ENCODE measurements at regions not wholly inside any gene's neighbourhood (a gene's known extent, or its start where the extent isn't known, plus 50 kb on each side); places are given as distances from the start of the nearest gene placed in this dataset.
"Not testable (repeated sequence)": the region's sequence is repeated elsewhere in the genome, so short reads cannot be mapped to it uniquely, and the experiment has no call there.

DNA sequence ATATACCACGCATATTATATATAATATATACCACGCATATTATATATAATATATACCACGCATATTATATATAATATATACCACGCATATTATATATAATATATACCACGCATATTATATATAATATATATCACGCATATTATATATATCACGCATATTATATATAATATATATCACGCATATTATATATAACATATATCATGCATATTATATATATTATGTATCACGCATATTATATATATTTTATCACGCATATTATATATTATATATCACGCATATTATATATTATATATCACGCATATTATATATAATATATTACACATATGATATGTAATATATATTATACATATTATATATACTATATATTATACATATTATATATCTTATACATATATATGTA is 1283.0 kb downstream of the EFNA5 start:
- not testable (repeated sequence) for H3K9me3 Mint-ChIP-seq; H3K36me3 Mint-ChIP-seq (ENCODE audit: insufficient read depth in 2 of 2); H3K4me1 Mint-ChIP-seq (ENCODE audit: low read depth); DNase-seq; H3K27ac Mint-ChIP-seq; ATAC-seq (replicated peaks in 1 of 2); H3K4me3 Mint-ChIP-seq; H3K27me3 Mint-ChIP-seq (ENCODE audit: low read depth)

DNA sequence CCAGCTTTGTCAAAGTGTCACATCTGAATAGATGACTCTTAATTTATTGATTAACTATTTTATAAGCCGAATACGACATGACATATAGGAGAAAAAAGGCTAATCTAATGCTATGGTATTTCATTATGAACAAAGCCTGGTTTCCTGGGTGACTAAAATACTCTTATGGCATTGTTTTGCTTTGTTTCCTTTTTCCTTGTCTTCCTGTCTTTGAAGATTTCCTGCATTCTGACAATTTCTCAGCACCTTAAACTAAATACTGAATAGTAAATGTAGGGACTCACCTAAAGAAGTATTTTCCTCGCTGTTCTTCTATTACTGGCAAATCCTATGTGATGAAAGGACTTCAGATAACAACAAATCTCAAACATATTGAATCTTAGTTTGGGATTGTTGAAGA is 1284.5 kb downstream of the EFNA5 start:
- Mint-ChIP-seq H3K36me3 (ENCODE audit: insufficient read depth in 2 of 2) (no peaks in the 10 kb centered on the region), H3K27ac (no peak overlapping the region), H3K4me3 (no peak overlapping the region), H3K27me3 (ENCODE audit: low read depth) (no peaks in the 10 kb centered on the region), H3K4me1 (ENCODE audit: low read depth) (no peaks in the 10 kb centered on the region), H3K9me3 (peaks cover 2% of the 10 kb centered on the region in 2 donors)
- DNase-seq (no peak), ATAC-seq (replicated peaks in 1 of 2) (no peak)

GRCh38 chr5:106380736-106381135 is 1290.0 kb downstream of the EFNA5 start:
- Mint-ChIP-seq H3K4me1 (ENCODE audit: low read depth) (no peaks in the 10 kb centered on the region), H3K27me3 (ENCODE audit: low read depth) (no peaks in the 10 kb centered on the region), H3K9me3 (peaks cover 0 to 5% of the 10 kb centered on the region in 2 donors), H3K4me3 (no peak overlapping the region), H3K36me3 (ENCODE audit: insufficient read depth in 2 of 2) (peaks cover 0 to 2% of the 10 kb centered on the region in 2 donors), H3K27ac (no peak overlapping the region)
- DNase-seq, result no peak
- no peak for ATAC-seq (replicated peaks in 1 of 2)

DNA sequence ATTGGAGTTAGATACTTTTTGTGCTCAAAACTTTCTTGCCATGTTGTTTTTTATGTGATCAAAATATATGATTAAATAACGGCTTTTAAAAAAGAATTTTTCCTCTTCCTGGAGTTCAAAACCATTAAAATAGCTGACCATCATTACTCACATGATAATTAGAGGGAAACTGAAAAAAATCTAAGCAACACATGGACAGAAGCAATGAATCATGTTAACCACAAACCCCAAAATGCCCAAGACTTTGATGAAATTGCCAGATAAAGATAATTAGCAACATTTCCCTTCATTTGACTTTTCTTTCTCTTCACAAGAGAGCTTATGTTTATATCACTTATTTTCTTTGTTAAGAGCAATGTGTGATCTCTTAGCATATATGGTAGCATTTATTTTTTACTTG is 1294.2 kb downstream of the EFNA5 start:
- no peak for ATAC-seq (replicated peaks in 1 of 2)
- no peak overlapping the region for H3K4me3 Mint-ChIP-seq
- no peak overlapping the region for H3K27ac Mint-ChIP-seq
- H3K4me1 Mint-ChIP-seq (ENCODE audit: low read depth), result no peaks in the 10 kb centered on the region
- H3K36me3 Mint-ChIP-seq (ENCODE audit: insufficient read depth in 2 of 2), result peaks cover 0 to 2% of the 10 kb centered on the region in 2 donors
- H3K27me3 Mint-ChIP-seq (ENCODE audit: low read depth), result no peaks in the 10 kb centered on the region
- DNase-seq, result no peak
- peaks cover 0 to 3% of the 10 kb centered on the region in 2 donors for H3K9me3 Mint-ChIP-seq

GRCh38 chr5:106374956-106375355 is 1295.8 kb downstream of the EFNA5 start:
- peaks cover 6 to 7% of the 10 kb centered on the region in 2 donors for H3K9me3 Mint-ChIP-seq
- no peaks in the 10 kb centered on the region for H3K27me3 Mint-ChIP-seq (ENCODE audit: low read depth)
- no peak overlapping the region for H3K27ac Mint-ChIP-seq
- DNase-seq (no peak), ATAC-seq (replicated peaks in 1 of 2) (no peak)
- no peak overlapping the region for H3K4me3 Mint-ChIP-seq
- H3K4me1 Mint-ChIP-seq (ENCODE audit: low read depth), result no peaks in the 10 kb centered on the region
- peaks cover 0 to 1% of the 10 kb centered on the region in 2 donors for H3K36me3 Mint-ChIP-seq (ENCODE audit: insufficient read depth in 2 of 2)

GRCh38 chr5:106368021-106368420 is 1302.7 kb downstream of the EFNA5 start:
- no peak overlapping the region for H3K27ac Mint-ChIP-seq
- H3K36me3 Mint-ChIP-seq (ENCODE audit: insufficient read depth in 2 of 2), result peaks cover 0 to 1% of the 10 kb centered on the region in 2 donors
- peaks cover 8 to 13% of the 10 kb centered on the region in 2 donors for H3K9me3 Mint-ChIP-seq
- DNase-seq (no peak), ATAC-seq (replicated peaks in 1 of 2) (no peak)
- H3K4me1 Mint-ChIP-seq (ENCODE audit: low read depth), result no peaks in the 10 kb centered on the region
- no peaks in the 10 kb centered on the region for H3K27me3 Mint-ChIP-seq (ENCODE audit: low read depth)
- H3K4me3 Mint-ChIP-seq, result no peak overlapping the region

GRCh38 chr5:106367281-106367680 is 1303.5 kb downstream of the EFNA5 start:
- ATAC-seq (replicated peaks in 1 of 2), result no peak
- DNase-seq, result no peak
- Mint-ChIP-seq H3K4me1 (ENCODE audit: low read depth) (no peaks in the 10 kb centered on the region), H3K27me3 (ENCODE audit: low read depth) (no peaks in the 10 kb centered on the region), H3K4me3 (no peak overlapping the region), H3K36me3 (ENCODE audit: insufficient read depth in 2 of 2) (peaks cover 0 to 1% of the 10 kb centered on the region in 2 donors), H3K27ac (no peak overlapping the region), H3K9me3 (peaks cover 14 to 17% of the 10 kb centered on the region in 2 donors)

- H3K9me3 Mint-ChIP-seq, result peaks cover 6 to 8% of the 10 kb centered on the region in 2 donors
Measured at GRCh38 chr5:106363578-106363977, 1307.2 kb downstream of the EFNA5 start.

DNA sequence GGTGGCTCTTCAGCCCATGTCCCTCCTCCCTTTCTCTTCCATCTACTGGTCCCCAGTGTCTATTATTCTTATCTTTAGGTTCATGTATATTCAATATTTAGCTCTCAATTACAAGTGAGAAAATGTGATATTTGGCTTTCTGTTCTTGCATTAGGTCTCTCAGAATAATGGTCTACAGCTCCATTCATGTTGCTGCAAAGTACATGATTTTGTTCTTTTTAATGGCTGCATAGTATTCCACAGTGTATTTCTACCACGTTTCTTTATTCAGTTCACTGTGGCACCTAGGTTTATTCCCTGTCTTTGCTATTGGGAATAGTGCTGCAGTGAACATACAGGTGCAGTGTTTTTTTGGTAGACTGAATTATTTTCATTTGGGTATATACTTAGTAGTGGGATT is 1308.8 kb downstream of the EFNA5 start:
- ATAC-seq (replicated peaks in 1 of 2) (no peak), DNase-seq (no peak)
- Mint-ChIP-seq H3K27ac (no peak overlapping the region), H3K4me1 (ENCODE audit: low read depth) (no peaks in the 10 kb centered on the region), H3K27me3 (ENCODE audit: low read depth) (no peaks in the 10 kb centered on the region), H3K4me3 (no peak overlapping the region), H3K9me3 (peaks cover 8 to 9% of the 10 kb centered on the region in 2 donors), H3K36me3 (ENCODE audit: insufficient read depth in 2 of 2) (no peaks in the 10 kb centered on the region)

More at GRCh38 chr5:106363578-106363977, 1307.2 kb downstream of the EFNA5 start:
- no peaks in the 10 kb centered on the region for H3K27me3 Mint-ChIP-seq (ENCODE audit: low read depth)
- H3K36me3 Mint-ChIP-seq (ENCODE audit: insufficient read depth in 2 of 2), result no peaks in the 10 kb centered on the region
- ATAC-seq (replicated peaks in 1 of 2) (no peak), DNase-seq (no peak)
- H3K4me3 Mint-ChIP-seq, result no peak overlapping the region
- no peaks in the 10 kb centered on the region for H3K4me1 Mint-ChIP-seq (ENCODE audit: low read depth)
- H3K27ac Mint-ChIP-seq, result no peak overlapping the region

DNA sequence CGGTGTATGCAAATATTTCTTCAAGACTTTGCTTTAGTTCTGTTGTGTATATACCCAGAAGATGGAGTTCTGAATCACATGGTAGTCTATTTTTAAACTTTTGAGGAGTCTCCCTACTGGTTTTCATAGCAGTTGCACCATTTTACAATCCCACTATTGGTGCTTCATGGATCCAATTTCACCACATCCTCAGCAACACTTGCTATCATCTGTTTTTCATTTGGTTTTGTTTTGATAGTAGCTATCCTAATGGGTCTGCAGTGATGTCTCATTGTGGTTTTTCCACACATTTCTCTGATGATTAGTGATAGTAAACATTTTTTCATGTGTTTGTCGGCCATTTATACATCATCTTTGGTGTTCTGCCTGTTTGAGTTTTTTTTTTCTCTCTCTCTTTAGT is 1339.3 kb downstream of the EFNA5 start:
- peaks cover 9 to 15% of the 10 kb centered on the region in 2 donors for H3K9me3 Mint-ChIP-seq
- H3K27ac Mint-ChIP-seq, result no peak overlapping the region
- peaks cover 0 to 2% of the 10 kb centered on the region in 2 donors for H3K36me3 Mint-ChIP-seq (ENCODE audit: insufficient read depth in 2 of 2)
- DNase-seq (no peak), ATAC-seq (replicated peaks in 1 of 2) (no peak)
- no peak overlapping the region for H3K4me3 Mint-ChIP-seq
- H3K4me1 Mint-ChIP-seq (ENCODE audit: low read depth), result no peaks in the 10 kb centered on the region
- H3K27me3 Mint-ChIP-seq (ENCODE audit: low read depth), result no peaks in the 10 kb centered on the region

- Mint-ChIP-seq H3K9me3 (peaks cover 9 to 13% of the 10 kb centered on the region in 2 donors), H3K4me3 (no peak overlapping the region), H3K27ac (no peak overlapping the region), H3K27me3 (ENCODE audit: low read depth) (no peaks in the 10 kb centered on the region), H3K36me3 (ENCODE audit: insufficient read depth in 2 of 2) (peaks cover 0 to 2% of the 10 kb centered on the region in 2 donors), H3K4me1 (ENCODE audit: low read depth) (no peaks in the 10 kb centered on the region)
- ATAC-seq (replicated peaks in 1 of 2) (no peak), DNase-seq (no peak)
Measured at GRCh38 chr5:106324356-106324755, 1346.4 kb downstream of the EFNA5 start.

GRCh38 chr5:106321242-106321641 is 1349.5 kb downstream of the EFNA5 start:
- no peak overlapping the region for H3K27ac Mint-ChIP-seq
- H3K4me1 Mint-ChIP-seq (ENCODE audit: low read depth), result no peaks in the 10 kb centered on the region
- peaks cover 6 to 8% of the 10 kb centered on the region in 2 donors for H3K9me3 Mint-ChIP-seq
- no peaks in the 10 kb centered on the region for H3K27me3 Mint-ChIP-seq (ENCODE audit: low read depth)
- no peak for ATAC-seq (replicated peaks in 1 of 2)
- H3K4me3 Mint-ChIP-seq, result no peak overlapping the region
- no peaks in the 10 kb centered on the region for H3K36me3 Mint-ChIP-seq (ENCODE audit: insufficient read depth in 2 of 2)
- DNase-seq, result no peak

GRCh38 chr5:106314221-106314824 is 1356.4 kb downstream of the EFNA5 start:
- Mint-ChIP-seq H3K4me1 (ENCODE audit: low read depth) (no peaks in the 10 kb centered on the region), H3K36me3 (ENCODE audit: insufficient read depth in 2 of 2) (no peaks in the 10 kb centered on the region), H3K9me3 (peaks cover 2 to 5% of the 10 kb centered on the region in 2 donors), H3K27me3 (ENCODE audit: low read depth) (no peaks in the 10 kb centered on the region), H3K4me3 (no peak overlapping the region), H3K27ac (no peak overlapping the region)
- no peak for DNase-seq
- ATAC-seq (replicated peaks in 1 of 2), result no peak

GRCh38 chr5:106312360-106312759 is 1358.4 kb downstream of the EFNA5 start:
- no peak overlapping the region for H3K27ac Mint-ChIP-seq
- DNase-seq (no peak), ATAC-seq (replicated peaks in 1 of 2) (no peak)
- H3K4me1 Mint-ChIP-seq (ENCODE audit: low read depth), result no peaks in the 10 kb centered on the region
- no peaks in the 10 kb centered on the region for H3K27me3 Mint-ChIP-seq (ENCODE audit: low read depth)
- H3K4me3 Mint-ChIP-seq, result no peak overlapping the region
- H3K36me3 Mint-ChIP-seq (ENCODE audit: insufficient read depth in 2 of 2), result no peaks in the 10 kb centered on the region
- H3K9me3 Mint-ChIP-seq, result peaks cover 2 to 3% of the 10 kb centered on the region in 2 donors

All from activated T-cell treated with anti-CD3 and anti-CD28 coated beads, Interleukin-2, amount 50 U/mL, for 72 hours (primary cell).